NOMO-1 treated with DMSO at 0.1 percent for 48 hours (cell line): ENCODE measurements at regions not wholly inside any gene's neighbourhood (a gene's known extent, or its start where the extent isn't known, plus 50 kb on each side); places are given as distances from the start of the nearest gene placed in this dataset.

ENCODE experiments used
- DNase-seq: peaks from one replicate; lab custom pipeline; 2025; ENCODE audit not compliant: unreplicated experiment; lab: John Stamatoyannopoulos, UW

GRCh38 chr5:2307631-2308030, 424.9 kb upstream of the IRX4 start:
- DNase-seq = no peak

- DNase-seq = no peak
Observed at GRCh38 chr5:2306711-2307110, 424.0 kb upstream of the IRX4 start.

- no peak for DNase-seq
Observed at GRCh38 chr5:2303431-2304100, 420.8 kb upstream of the IRX4 start.

- no peak for DNase-seq
Observed at GRCh38 chr5:2302169-2302568, 419.4 kb upstream of the IRX4 start.

GRCh38 chr5:2300861-2301574, 418.3 kb upstream of the IRX4 start:
- DNase-seq = no peak

GRCh38 chr5:2300421-2300820, 417.7 kb upstream of the IRX4 start:
- DNase-seq = no peak

- DNase-seq = no peak
Observed at GRCh38 chr5:2299388-2300220, 416.9 kb upstream of the IRX4 start.

- no peak for DNase-seq
Observed at GRCh38 chr5:2298781-2299180, 416.1 kb upstream of the IRX4 start.

- DNase-seq = no peak
Observed at GRCh38 chr5:2297991-2298390, 415.3 kb upstream of the IRX4 start.

GRCh38 chr5:2295476-2295875, 412.8 kb upstream of the IRX4 start:
- no peak for DNase-seq

GRCh38 chr5:2293906-2294305, 411.2 kb upstream of the IRX4 start:
- DNase-seq = no peak

- DNase-seq = no peak
Observed at GRCh38 chr5:2291146-2291840, 408.6 kb upstream of the IRX4 start.

GRCh38 chr5:2289380-2289779, 406.7 kb upstream of the IRX4 start:
- no peak for DNase-seq

GRCh38 chr5:2288968-2289367, 406.2 kb upstream of the IRX4 start:
- no peak for DNase-seq

- DNase-seq = no peak
Observed at GRCh38 chr5:2288466-2288865, 405.7 kb upstream of the IRX4 start.

- DNase-seq = no peak
Observed at GRCh38 chr5:2286250-2286649, 403.5 kb upstream of the IRX4 start.

- no peak for DNase-seq
Observed at GRCh38 chr5:2284678-2285077, 402.0 kb upstream of the IRX4 start.

- DNase-seq = no peak
Observed at GRCh38 chr5:2283481-2284045, 400.8 kb upstream of the IRX4 start.

- no peak for DNase-seq
Observed at GRCh38 chr5:2282893-2283292, 400.2 kb upstream of the IRX4 start.

GRCh38 chr5:2282034-2282690, 399.4 kb upstream of the IRX4 start:
- no peak for DNase-seq

GRCh38 chr5:2281446-2281845, 398.7 kb upstream of the IRX4 start:
- no peak for DNase-seq
